T-helper 1 cell (primary cell): ENCODE measurements at regions not wholly inside any gene's neighbourhood (a gene's known extent, or its start where the extent isn't known, plus 50 kb on each side); places are given as distances from the start of the nearest gene placed in this dataset.
"Not testable (repeated sequence)": the region's sequence is repeated elsewhere in the genome, so short reads cannot be mapped to it uniquely, and the experiment has no call there.

Source experiments
- DNase-seq, 5 donors: peaks; one replicate each; pipeline ENCODE4 v3.0.0-alpha.2; 2012 to 2020

DNA sequence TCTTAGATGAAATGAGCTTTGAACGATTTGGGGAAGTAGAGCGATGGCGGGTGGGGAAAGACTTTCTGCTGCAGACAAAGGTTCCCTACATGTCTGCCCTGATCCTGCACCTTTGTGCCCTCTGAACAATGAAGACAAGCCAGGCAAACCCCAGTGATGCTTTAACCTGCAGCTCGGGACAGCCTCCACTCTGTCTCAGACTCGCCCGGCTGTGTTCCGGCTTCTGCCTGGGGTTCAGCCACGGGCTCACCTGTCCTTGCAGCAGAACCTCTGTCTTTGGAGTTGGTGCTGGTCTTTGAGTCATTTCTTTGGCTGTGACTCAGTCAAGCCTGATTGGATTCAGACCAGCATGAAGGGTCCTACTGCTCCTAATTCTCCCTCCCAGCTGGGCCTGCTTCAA lies 823.6 kb upstream of the TPTE start:
- not testable (repeated sequence) for DNase-seq

DNA sequence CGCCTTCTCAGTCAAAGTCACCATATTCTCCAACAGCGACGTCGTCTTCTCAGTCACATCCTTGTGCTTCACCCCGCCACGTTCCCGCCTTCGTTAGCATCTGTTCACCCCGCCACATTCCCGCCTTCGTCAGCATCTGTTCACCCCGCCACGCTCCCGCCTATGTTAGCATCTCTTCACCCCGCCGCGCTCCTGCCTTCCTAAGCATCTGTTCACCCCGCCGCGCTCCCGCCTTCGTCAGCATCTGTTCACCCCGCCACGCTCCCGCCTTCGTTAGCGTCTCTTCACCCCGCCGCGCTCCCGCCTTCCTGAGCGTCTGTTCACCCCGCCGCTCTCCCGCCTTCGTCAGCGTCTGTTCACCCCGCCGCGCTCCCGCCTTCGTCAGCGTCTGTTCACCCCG lies 816.4 kb upstream of the TPTE start:
- DNase-seq: not testable (repeated sequence)

DNA sequence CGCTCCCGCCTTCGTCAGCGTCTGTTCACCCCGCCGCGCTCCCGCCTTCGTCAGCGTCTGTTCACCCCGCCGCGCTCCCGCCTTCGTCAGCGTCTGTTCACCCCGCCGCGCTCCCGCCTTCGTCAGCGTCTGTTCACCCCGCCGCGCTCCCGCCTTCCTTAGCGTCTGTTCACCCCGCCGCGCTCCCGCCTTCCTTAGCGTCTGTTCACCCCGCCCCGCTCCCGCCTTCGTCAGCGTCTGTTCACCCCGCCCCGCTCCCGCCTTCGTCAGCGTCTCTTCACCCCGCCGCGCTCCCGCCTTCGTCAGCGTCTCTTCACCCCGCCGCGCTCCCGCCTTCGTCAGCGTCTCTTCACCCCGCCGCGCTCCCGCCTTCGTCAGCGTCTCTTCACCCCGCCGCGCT lies 815.9 kb upstream of the TPTE start:
- DNase-seq: not testable (repeated sequence)

DNA sequence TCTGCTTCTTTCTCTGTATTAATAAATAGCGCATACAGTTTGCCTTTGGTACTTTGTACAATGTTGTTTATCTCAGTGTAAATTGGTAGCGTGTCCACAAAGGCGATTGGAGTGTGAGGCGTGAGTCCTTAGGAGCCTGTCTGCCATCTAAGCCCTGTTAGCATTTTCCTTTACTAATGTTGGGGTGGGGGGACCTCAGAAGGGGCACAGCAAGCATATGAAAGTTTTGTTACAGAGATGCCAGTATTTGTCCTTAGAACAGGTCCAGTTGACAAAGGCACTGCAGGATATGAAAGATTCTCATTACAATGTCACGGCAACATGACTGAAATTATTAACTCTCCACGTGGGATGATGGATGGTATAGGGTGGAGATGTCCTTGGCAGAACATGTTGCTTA lies 796.8 kb upstream of the TPTE start:
- not testable (repeated sequence) for DNase-seq

DNA sequence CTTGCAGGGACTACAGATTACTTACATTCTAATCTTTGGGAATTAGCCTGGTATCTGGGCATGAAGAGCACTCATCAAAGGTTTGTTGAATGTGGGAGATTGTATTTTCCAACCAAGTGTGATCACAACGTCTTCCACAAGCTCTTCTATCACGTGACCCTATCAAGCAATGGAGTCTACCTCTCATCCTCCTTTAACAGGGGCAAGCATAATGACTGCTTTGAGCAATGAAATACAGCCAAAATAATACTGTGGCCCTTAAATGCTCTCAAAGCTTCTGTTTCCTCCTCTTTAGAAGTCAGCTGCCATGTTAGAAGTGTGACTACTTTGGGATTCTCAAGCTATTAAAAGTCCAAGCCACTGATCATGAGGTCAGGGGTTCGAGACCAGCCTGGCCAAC lies 794.2 kb upstream of the TPTE start:
- DNase-seq: not testable (repeated sequence)

DNA sequence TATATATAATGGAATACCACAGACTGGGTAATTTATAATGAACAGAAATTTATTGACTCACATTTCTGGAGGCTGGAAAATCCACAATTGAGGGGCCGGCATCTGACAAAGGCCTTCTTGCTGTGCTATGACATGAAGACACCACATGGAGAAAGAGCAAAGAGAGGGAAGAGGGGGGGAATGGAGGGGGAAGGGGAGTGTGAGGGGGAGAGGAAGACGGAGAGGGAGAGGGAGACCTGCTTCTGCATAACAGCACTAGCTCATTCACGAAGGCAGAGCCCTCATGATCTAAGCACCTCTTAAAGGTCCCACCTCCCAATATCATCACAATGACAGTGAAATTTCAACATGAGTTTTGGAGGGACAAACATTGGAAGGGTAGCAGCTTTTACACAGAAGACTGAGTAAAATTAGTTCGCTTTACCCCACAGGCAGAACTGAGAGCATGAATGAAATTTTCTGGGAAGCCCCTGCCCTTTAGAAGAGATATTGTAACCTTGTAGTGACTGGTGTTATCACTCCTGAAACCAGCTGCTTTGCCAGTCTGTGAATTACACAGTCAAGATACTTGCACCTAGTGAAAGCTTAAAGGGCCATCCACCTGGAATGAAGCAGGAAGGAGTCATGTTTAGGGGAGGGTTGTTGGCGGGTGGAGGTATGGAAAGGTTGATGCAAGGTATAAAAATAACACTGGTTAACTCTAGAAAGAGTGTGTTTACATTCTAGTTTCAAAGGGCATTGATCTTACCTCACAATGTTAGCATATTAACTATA lies 793.0 kb upstream of the TPTE start:
- not testable (repeated sequence) for DNase-seq

DNA sequence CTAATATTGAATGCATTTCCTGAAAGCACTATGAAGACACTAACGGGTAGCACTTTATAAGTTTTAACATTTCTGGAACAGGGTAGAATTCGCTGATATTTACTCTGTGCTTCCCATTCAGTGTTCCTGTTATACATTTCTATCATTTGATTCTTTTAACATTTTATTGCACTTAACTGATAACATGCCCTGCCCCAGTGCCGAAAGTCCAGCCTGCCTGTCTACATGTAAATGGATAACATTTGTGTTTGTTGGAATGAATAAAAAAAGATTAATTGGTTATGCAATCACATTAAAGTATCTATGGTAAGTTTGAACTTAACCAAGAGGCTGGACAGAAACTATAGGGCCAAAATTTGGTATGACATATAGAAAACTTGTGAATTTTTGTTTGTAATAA lies 790.5 kb upstream of the TPTE start:
- no peak for DNase-seq

DNA sequence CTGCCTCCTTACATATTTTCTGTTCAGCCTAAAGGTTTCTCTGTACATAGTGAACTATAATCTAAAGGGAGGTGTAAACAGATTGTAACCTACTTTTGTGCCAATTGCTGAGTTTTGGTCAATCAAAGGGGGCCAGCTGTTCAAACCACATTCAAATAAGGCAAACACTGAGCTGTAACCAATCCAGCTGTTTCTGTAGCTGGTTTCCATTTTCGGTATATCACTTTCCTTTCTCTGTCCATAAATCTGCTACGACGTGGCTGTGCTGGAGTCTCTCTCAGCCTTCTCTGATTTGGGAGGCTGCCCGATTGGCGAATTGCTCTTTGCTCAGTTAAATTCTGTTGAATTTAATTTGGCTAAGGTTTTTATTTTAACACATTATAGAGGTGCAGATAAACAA lies 790.1 kb upstream of the TPTE start:
- DNase-seq: not testable (repeated sequence)

DNA sequence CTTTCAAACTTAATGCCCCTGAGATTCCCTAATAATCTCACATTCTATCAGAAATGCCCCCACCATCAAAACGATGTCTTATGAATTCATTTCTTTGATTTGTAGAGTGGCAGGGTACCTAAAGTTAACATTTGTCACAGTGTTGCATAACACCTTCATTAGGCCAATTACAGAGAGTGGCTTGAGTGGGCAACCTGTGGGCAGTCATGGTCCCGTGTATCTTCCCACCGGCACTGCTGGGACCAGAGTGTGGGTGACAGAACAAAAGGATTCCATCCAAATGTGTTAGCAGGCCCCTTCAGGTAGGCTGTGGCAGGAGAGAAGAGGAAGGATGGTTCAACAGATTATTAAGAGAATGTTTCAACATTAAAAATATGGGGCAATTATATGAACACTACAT lies 788.8 kb upstream of the TPTE start:
- DNase-seq: not testable (repeated sequence)

DNA sequence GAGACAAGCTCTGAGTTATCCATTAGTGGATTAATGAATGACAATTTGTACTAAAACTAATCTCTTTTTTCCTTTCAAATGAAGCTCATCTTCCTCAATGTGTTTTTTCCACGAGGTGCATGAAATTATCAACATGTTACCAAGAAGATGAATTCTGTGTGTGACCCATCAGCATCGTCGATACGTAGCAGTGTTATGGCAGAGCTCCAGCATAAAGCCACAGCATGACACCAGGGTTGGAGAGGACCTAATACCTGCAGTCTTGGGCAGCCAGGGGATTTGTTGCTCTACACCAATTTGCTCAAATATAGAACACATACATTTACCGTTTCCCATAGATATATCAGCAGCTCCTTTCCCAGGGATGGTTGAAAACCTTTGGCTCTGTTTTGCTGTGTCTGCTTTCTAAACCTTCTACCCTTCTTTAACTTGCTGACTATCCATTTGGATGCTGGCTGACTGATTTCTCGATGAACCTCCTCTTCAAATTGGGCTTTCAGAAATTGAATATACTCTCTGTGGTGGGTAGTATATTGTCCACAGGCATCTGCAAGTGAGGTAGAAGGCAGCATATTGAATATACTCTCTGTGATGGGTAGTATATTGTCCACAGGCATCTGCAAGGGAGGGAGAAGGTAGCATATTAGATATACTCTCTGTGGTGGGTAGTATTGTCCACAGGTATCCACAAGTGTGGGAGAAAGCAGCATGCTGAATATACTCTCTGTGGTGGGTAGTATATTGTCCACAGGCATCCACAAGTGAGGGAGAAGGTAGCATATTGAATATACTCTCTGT lies 787.4 kb upstream of the TPTE start:
- DNase-seq: not testable (repeated sequence)

DNA sequence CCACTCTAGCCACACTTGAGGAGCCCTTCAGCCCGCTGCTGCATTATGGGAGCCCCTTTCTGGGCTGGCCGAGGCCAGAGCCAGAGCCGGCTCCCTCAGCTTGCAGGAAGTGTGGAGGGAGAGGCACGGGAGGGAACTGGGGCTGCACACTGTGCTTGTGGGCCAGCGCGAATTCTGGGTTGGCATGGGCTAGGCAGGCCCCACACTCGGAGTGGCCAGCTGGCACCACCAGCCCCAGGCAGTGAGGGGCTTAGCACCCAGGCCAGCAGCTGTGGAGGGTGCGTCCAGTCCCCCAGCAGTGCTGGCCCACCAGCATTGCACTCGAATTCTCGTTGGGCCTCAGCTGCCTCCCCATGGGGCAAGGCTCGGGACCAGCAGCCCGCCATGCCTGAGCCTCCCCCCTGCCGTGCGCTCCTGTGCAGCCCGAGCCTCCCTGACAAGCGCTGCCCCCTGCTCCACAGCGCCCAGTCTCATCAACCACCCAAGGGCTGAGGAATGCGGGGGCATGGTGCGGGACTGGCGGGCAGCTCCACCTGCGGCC lies 785.9 kb upstream of the TPTE start:
- no peak for DNase-seq

DNA sequence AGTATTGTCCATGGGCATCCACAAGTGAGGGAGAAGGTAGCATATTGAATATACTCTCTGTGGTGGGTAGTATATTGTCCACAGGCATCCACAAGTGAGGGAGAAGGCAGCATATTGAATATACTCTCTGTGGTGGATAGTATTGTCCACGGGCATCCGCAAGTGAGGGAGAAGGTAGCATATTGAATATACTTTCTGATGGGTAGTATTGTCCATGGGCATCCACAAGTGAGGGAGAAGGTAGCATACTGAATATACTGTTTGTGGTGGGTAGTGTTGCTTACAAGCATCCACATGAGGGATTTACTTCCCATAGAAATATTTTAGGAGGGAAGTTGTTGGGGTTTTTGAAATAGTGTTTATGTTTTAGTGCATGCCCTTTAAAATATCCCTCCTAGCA lies 784.1 kb upstream of the TPTE start:
- not testable (repeated sequence) for DNase-seq

DNA sequence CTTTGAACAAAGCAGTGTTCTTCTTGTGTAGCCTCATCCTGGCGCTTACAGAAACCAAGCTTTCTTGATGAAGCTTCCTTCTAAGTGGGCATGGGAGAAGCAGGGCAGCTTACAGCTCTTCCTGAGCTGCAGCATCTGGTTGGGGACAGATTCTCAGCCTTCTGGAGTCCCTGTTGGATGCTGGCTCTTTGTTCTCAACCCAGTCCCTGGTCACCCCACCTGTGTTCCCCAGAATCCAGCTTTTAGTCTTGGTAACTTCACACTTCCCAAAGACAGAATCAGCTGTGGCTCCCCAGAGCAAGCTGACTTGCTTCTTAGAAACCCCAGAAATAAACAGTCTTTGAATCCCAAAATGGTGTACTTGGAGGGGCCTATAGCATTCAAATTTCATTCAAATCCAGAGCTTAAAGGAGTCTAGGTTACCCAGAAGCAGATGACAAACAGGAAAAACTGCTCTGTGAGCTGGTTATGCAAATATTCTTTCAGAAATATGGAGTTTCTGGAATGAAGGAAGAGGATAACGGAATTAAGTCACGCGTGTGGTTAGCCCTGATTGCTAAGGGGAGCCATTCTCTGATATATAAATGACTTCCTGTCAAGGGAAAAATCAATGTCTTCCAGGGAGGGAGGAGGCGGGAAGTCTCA lies 783.4 kb upstream of the TPTE start:
- not testable (repeated sequence) for DNase-seq

DNA sequence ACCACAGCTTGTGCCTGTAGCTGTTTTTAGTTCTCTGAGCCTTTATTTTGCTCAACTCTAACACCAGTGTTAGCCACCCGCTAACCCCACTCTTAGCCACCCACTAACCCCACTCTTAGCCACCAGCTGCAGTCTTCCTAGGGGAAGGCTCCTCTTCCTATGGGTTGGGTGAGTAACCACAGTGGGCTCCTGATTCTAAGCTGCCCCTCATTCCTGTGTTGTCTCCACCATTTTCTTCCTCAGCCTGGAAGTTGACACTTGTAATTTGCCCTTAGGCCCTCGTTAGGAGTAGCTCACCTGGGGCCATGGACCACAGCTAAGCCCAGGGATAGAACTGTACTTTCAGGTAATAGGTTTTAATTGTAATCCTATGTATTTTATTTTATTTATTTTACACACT lies 782.9 kb upstream of the TPTE start:
- DNase-seq: no peak

DNA sequence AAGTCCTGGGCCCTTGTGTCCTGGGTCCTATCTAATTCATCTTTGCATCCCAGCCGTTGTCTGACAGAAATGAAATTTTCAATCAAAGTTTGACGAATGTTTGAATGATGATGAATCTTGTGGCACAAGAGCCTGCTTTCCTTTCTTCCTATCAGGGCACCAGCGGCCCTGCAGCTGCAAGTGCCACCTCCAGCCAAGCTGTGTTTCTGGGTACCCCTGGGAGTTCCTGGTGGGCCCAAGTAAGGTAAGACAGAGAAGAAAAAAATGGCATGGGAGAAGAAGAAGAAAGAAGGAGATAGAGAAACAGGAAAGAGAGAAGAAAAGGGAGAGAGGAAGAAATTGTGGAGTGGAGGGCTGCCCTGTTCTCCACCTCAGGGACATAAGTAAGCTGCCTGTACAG lies 782.1 kb upstream of the TPTE start:
- DNase-seq: no peak

DNA sequence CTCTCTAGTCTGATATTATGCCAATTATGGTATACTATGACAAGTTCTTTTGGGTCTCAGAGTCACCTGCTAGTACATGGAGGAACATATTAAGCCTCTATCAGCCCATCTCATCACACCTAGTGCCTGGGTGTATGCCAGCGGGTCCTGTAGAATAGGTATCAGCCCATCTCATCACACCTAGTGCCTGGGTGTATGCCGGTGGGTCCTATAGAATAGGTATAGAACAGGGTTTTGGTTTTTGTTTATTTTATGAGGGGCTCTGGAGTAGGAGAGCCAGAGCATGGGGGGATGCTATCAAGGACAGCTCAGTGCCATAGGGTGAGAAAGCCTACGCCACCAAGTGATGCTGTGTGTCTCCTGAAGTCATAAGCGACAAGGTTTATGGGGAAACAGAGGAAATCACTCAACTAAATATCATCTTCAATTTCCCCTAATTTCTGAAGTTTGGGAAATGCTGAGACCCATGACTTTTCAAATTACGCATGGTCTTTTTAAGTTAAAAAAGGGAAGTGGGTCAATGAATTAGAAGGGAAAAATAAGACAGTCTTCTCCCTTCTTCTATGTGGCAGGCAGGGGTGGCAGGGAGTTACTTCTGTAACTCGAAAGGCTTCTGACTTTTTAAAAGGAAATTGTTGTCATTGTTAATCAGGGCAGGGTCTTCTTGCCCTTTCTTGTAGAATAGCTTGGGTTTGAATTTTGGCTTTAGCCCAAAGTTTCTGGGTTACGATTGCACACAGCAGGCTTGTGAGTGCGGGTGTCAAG lies 781.0 kb upstream of the TPTE start:
- DNase-seq: not testable (repeated sequence)

DNA sequence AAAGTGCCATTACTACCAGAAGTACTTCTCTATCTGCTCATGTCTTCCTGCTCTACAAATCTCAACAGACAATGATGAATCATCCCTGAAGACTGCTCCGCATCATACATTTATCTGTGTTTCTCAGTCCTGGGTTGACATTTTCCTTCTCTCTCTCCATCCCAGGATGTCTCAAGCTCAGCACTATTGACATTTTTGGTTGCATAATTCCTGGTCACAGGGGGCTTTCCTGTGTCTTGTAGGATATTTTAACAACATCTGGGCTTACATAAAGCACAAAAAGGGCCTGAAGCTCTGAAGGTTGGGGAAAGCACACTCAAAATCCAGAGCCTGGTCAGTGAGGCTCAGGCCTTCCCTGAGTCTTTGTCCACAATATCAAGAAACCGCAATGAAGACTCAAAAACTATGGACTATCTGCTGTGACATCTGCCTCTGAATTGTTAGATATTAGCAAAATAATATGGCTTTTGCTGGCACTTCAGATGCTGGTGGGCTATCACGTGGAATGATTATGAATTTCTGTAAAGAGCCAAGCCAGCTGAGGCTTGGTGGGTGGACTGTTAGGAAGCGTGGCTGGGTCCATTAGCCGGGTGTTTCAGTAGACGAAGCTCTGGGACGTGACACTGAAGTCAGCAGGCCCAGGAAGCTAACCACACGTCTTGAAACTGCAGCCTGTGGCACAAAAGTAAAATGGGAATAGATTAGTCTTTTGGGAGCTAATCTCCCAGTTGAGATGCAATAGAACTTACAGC lies 780.2 kb upstream of the TPTE start:
- DNase-seq: not testable (repeated sequence)

DNA sequence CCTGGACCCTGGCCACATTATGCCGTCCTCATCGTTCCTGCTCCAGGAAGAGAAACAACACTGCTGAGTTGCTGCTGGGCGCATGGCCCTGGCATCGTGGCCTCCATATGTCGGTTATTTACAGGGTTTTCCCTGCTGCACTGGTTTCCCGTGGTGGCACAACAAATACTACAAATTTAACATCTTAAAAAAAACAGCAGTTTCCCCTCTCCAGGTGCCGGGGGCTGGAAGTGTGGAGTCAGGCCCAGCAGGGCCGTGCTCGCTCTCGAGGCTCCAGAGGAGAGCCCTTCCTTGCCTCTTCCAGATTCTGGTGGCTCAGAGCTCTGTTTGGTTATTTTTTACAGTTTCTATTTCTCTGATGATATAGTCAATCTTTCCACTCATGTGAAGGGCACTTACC lies 777.8 kb upstream of the TPTE start:
- not testable (repeated sequence) for DNase-seq

DNA sequence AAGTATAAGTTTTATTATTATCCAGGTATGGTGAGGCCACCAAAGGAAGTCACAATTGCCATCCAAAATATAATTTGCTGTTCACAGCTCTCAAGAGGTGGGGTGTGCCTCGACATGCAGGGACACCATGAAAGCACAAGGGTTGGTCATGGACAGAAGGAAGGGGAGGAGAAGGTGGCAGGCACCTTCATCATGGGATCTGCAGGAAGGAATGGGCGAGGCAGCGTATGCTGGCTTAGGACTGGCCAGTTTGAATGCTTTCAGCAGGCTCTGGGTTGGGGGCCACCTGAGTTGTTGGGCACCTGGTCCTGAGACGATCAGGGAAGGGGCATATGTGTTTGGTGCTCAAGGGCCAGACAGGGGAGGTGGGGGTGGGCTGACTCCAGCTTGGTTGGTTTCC lies 777.2 kb upstream of the TPTE start:
- not testable (repeated sequence) for DNase-seq

DNA sequence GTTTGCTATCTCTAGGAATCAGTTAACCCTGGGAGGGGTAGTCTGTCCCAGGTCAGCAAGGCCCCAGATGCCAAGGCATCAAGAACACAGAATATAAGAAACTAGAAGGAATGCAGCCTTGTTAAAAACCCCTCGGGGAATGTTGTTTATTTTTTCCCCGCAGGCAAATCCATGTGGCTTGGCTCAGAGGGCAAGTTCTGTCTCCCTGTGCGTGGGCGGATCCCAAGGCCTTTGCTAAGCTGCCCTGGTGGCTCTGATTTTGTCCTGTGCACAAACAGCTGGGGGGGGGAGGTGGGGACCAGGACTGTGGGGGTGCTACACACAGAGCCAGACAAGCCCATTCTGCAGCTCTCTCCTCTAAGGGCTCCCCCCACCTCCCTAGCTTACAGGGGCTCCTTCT lies 776.8 kb upstream of the TPTE start:
- DNase-seq: not testable (repeated sequence)

DNA sequence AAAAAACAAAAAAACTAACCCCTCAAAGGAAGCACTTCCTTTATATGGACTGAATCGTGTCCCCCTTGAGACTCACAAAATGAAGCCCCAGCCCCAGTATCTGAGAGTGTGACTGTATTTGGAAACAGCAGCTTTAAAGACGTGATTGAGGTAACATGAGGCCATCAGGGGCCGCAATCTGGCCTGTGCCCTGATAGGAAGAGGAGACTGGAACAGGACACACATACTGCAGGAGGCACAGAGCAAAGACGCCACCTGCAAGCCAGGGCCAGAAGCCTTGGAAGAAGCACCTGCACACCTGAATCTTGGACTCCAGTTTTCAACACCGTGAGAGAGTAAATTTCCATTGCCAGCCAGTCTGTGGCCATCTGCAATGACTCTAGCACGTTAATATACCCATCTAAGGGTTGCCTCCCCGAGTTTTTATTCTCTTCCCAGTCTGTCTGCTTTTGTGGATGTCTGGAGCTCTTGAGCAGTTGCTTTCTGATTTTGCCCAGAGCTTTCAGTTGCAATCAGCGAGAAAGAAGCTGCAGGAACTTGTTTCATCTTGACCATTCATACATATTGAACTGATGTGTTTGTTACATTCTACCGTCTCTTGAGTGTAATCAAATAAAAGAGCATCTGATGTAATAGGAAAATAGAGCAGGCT lies 775.8 kb upstream of the TPTE start:
- DNase-seq: not testable (repeated sequence)
